Lower leg skin (tissue), 3 donors: ENCODE measurements at regions not wholly inside any gene's neighbourhood (a gene's known extent, or its start where the extent isn't known, plus 50 kb on each side); places are given as distances from the start of the nearest gene placed in this dataset.

Source experiments
- CTCF ChIP-seq, 3 donors: fragments of 450-650 bp; IDR thresholded peaks; one replicate each; pipeline ENCODE4 v1.5.1; 2016; ENCODE audit warnings: antibody characterized with exemption in 3 of 3, mild to moderate bottlenecking in 3 of 3, moderate library complexity in 2 of 3
- POLR2A ChIP-seq, 2 donors: fragments of 450-650 bp; IDR thresholded peaks; one replicate each; pipeline ENCODE4 v1.6.1; 2016 to 2017; ENCODE audit warnings: antibody characterized with exemption in 2 of 2, mild to moderate bottlenecking in 1 of 2, moderate library complexity in 1 of 2

GRCh38 chr13:90690458-90691080 is 656.9 kb upstream of the MIR17HG start:
- TF ChIP-seq CTCF (IDR thresholded peaks at IDR 0.05) (no peak), POLR2A (IDR thresholded peaks at IDR 0.05) (no peak)
